HepG2 (cell line): ENCODE measurements at regions not wholly inside any gene's neighbourhood (a gene's known extent, or its start where the extent isn't known, plus 50 kb on each side); places are given as distances from the start of the nearest gene placed in this dataset.

Experiments used
- ATAC-seq: fragments of 200-7000 bp; cut with Tn5 transposase; 3 replicates; pipeline ENCODE4 v1.9.1; 2020; ENCODE audit warnings: mild to moderate bottlenecking, moderate library complexity
- BruUV-seq: library from RNA; stranded (reverse); fragments of 400-500 nt; replicated peaks from 2 replicates; lab custom pipeline; 2021; lab: Mats Ljungman, UMichigan
- CTCF ChIA-PET: fragments of 300-600 bp; formaldehyde crosslinking; extraction: SDS; loops from one replicate; lab custom pipeline; 2021; ENCODE audit warnings: low total read pairs, inconsistent platforms, low intra/inter-chr PET ratio; lab: Yijun Ruan, JAX
- POLR2A ChIA-PET: fragments of 350-600 bp; sonication (Branson Sonifier 250); formaldehyde crosslinking; loops from one replicate; lab custom pipeline; 2020; ENCODE audit warnings: antibody characterized with exemption, inconsistent platforms; lab: Yijun Ruan, JAX
- DNase-seq: peaks from one replicate; pipeline ENCODE4 v3.0.0-alpha.2; 2015; ENCODE audit warnings: low spot score
- FAIRE-seq: peaks from 3 replicates; lab custom pipeline; 2011; peaks lifted over from hg19 to GRCh38; lab: Jason Lieb, UNC
- H2AFZ ChIP-seq: one replicate; pipeline ENCODE4 v1.6.1; 2011; ENCODE audit warnings: low read length, inconsistent platforms
- H3K27ac ChIP-seq: fragments of 300-600 bp; 3 replicates; pipeline ENCODE4 v1.8.0; 2011; ENCODE audit warnings: mixed run types, mild to moderate bottlenecking, mixed read lengths, low read length, inconsistent platforms; ENCODE audit not compliant: insufficient read depth; ENCODE audit errors: extremely low read length
- H3K27me3 ChIP-seq, 2 experiments: fragments of 200-600 bp in 1 of 2; 2 replicates in 1 of 2; 3 replicates in 1 of 2; pipeline versions ENCODE4 v1.6.0 to v1.8.0; 2011; ENCODE audit warnings: low read length in 2 of 2, mild to moderate bottlenecking in 2 of 2, moderate library complexity in 2 of 2, inconsistent platforms in 1 of 2; ENCODE audit not compliant: insufficient read depth in 2 of 2, control insufficient read depth in 1 of 2
- H3K36me3 ChIP-seq, 2 experiments: fragments of 200-600 bp in 1 of 2; replicated peaks in 1 of 2; 2 replicates in 1 of 2; 3 replicates in 1 of 2; pipeline versions ENCODE4 v1.5.1 to v1.8.0; 2011; ENCODE audit warnings: low read length in 2 of 2, inconsistent platforms in 1 of 2; ENCODE audit not compliant: insufficient read depth in 2 of 2, control insufficient read depth in 1 of 2
- H3K4me1 ChIP-seq: 2 replicates; pipeline ENCODE4 v1.5.1; 2012; ENCODE audit warnings: low read length, inconsistent platforms; ENCODE audit not compliant: insufficient read depth
- H3K4me2 ChIP-seq: 2 replicates; pipeline ENCODE4 v1.6.0; 2011; ENCODE audit warnings: low read depth, low read length, inconsistent platforms
- H3K4me3 ChIP-seq, 3 experiments: fragments of 200-600 bp in 1 of 3; sonication (generic), shearing (Covaris generic) in 1 of 3; replicated peaks in 1 of 3; 2 replicates each; pipeline ENCODE4 v1.5.1; 2011 to 2016; ENCODE audit warnings: low read length in 3 of 3, inconsistent platforms in 2 of 3, low read depth in 2 of 3, mild to moderate bottlenecking in 2 of 3, control low read depth in 1 of 3, mixed read lengths in 1 of 3; ENCODE audit not compliant: insufficient read depth in 1 of 3
- H3K79me2 ChIP-seq: one replicate; pipeline ENCODE4 v1.6.1; 2011; ENCODE audit warnings: low read length, inconsistent platforms; ENCODE audit not compliant: insufficient read depth
- H3K9ac ChIP-seq: 2 replicates; pipeline ENCODE4 v1.6.0; 2011; ENCODE audit warnings: mild to moderate bottlenecking, low read depth, low read length, inconsistent platforms; ENCODE audit not compliant: insufficient read depth
- H3K9me3 ChIP-seq: 2 replicates; pipeline ENCODE4 v1.5.1; 2012; ENCODE audit warnings: mild to moderate bottlenecking, low read length
- H4K20me1 ChIP-seq: 2 replicates; pipeline ENCODE4 v1.6.0; 2011; ENCODE audit warnings: inconsistent platforms, mild to moderate bottlenecking, low read length, moderate library complexity; ENCODE audit not compliant: insufficient read depth
- SOX13 ChIP-seq, 3 experiments: fragments of 450-650 bp in 1 of 3; sonication (generic) in 1 of 3; formaldehyde crosslinking in 1 of 3; IDR thresholded peaks in 2 of 3; conservative IDR thresholded peaks in 1 of 3; 2 replicates each; pipeline versions ENCODE4 v1.5.0 to v1.6.1; 2016 to 2020; ENCODE audit warnings: antibody characterized with exemption in 1 of 3, mild to moderate bottlenecking in 1 of 3, missing compliant biosample characterization in 1 of 3, missing genetic modification reagents in 1 of 3, moderate library complexity in 1 of 3
- TFE3 ChIP-seq: IDR thresholded peaks from 2 replicates; pipeline ENCODE4 v1.6.1; 2016
- ZFP37 ChIP-seq: sonication (generic); formaldehyde crosslinking; IDR thresholded peaks from 2 replicates; pipeline ENCODE4 v1.4.0; 2020; ENCODE audit warnings: missing genetic modification reagents, borderline replicate concordance
- ZNF800 ChIP-seq: sonication (generic); formaldehyde crosslinking; IDR thresholded peaks from 2 replicates; pipeline ENCODE4 v1.4.0; 2020; ENCODE audit warnings: missing genetic modification reagents
- ZSCAN21 ChIP-seq: sonication (generic); formaldehyde crosslinking; IDR thresholded peaks from 2 replicates; pipeline ENCODE4 v1.8.0; 2022; ENCODE audit warnings: mild to moderate bottlenecking, missing genetic modification reagents, moderate library complexity, borderline replicate concordance
- WGBS: methylation state at CpG from one replicate; pipeline ENCODE4 v1.1.6; 2017; ENCODE audit warnings: low lambda C conversion rate; 5-methylcytosine and 5-hydroxymethylcytosine counted together
- in situ Hi-C: cut with HindIII; loops from 2 replicates; pipeline ENCODE4 v1.10.0; 2017; ENCODE audit warnings: low pct_unique_long_range_greater_than_20kb; ENCODE audit not compliant: extremely low pct_ligation_motif_present
- intact Hi-C: fragments of 100-400 bp; cut with micrococcal nuclease; formaldehyde crosslinking; loops from one replicate; pipeline ENCODE4 v1.10.0; 2022; ENCODE audit not compliant: unreplicated experiment

- ATAC-seq (no peak), DNase-seq (no peak), FAIRE-seq (no peak)
- no peaks in the 10 kb centered on the region for H3K79me2 ChIP-seq
- BruUV-seq, result no TSS peak
- CTCF ChIA-PET, result no interaction called here
- no peaks in the 10 kb centered on the region for H3K36me3 ChIP-seq
- H3K4me3 ChIP-seq, result no peak overlapping the region
- no peak overlapping the region for H3K27ac ChIP-seq
- in situ Hi-C loops, result no loop called here
- intact Hi-C loops, result no loop called here
- H3K9me3 ChIP-seq, result peaks cover 40% of the 10 kb centered on the region
- TF ChIP-seq ZFP37 (CRISPR knock-in tag) (no peak), ZSCAN21 (no peak), ZNF800 (no peak), SOX13 (IDR thresholded peaks at IDR 0.05) (no peak), SOX13 (CRISPR knock-in tag; conservative IDR thresholded peaks at IDR 0.05 in 1 of 2, IDR thresholded peaks at IDR 0.05 in 1 of 2) (no peak), TFE3 (CRISPR knock-in tag) (no peak)
- H3K9ac ChIP-seq, result no peak overlapping the region
- H2AFZ ChIP-seq, result no peak overlapping the region
- H3K4me2 ChIP-seq, result no peak overlapping the region
- H3K4me1 ChIP-seq, result no peaks in the 10 kb centered on the region
- no peaks in the 10 kb centered on the region for H4K20me1 ChIP-seq
- POLR2A ChIA-PET, result no interaction called here
- 40% methylated on average over 3 of the region's 3 CpGs for WGBS
- H3K27me3 ChIP-seq, result no peaks in the 10 kb centered on the region
These were observed 214.6 kb downstream of the PRL start for GRCh38 chr6:22082218-22082617.
